GM23248 (cell line): ENCODE measurements at regions not wholly inside any gene's neighbourhood (a gene's known extent, or its start where the extent isn't known, plus 50 kb on each side); places are given as distances from the start of the nearest gene placed in this dataset.

ENCODE experiments used
- DNase-seq: peaks from one replicate; pipeline ENCODE4 v3.0.0-alpha.2; 2015
- H2AFZ ChIP-seq: fragments of 200-600 bp; sonication (generic); 2 replicates; pipeline ENCODE4 v1.6.1; 2016; ENCODE audit warnings: antibody characterized with exemption
- H3F3A ChIP-seq: fragments of 200-600 bp; sonication (generic); 2 replicates; pipeline ENCODE4 v1.6.1; 2016; ENCODE audit warnings: mild to moderate bottlenecking, antibody characterized with exemption, mixed run types; ENCODE audit not compliant: insufficient read depth
- H3K27ac ChIP-seq: fragments of 200-600 bp; sonication (generic); 2 replicates; pipeline ENCODE4 v1.5.1; 2016; ENCODE audit warnings: mild to moderate bottlenecking
- H3K27me3 ChIP-seq: fragments of 200-600 bp; sonication (generic); replicated peaks from 2 replicates; pipeline ENCODE4 v1.6.1; 2016; ENCODE audit warnings: mild to moderate bottlenecking; ENCODE audit not compliant: insufficient read depth
- H3K36me3 ChIP-seq: fragments of 200-600 bp; sonication (generic); 2 replicates; pipeline ENCODE4 v1.6.1; 2016; ENCODE audit warnings: low read depth, mild to moderate bottlenecking
- H3K4me1 ChIP-seq: fragments of 200-600 bp; sonication (generic); 2 replicates; pipeline ENCODE4 v1.6.1; 2016; ENCODE audit warnings: mild to moderate bottlenecking; ENCODE audit not compliant: insufficient read depth
- H3K4me2 ChIP-seq: fragments of 200-600 bp; sonication (generic); one replicate; pipeline ENCODE4 v1.6.1; 2016; ENCODE audit warnings: mild to moderate bottlenecking; ENCODE audit not compliant: unreplicated experiment
- H3K4me3 ChIP-seq: fragments of 200-600 bp; sonication (generic); 2 replicates; pipeline ENCODE4 v1.5.1; 2016; ENCODE audit warnings: mild to moderate bottlenecking
- H3K79me2 ChIP-seq: fragments of 200-600 bp; sonication (generic); 2 replicates; pipeline ENCODE4 v1.6.1; 2016; ENCODE audit warnings: mild to moderate bottlenecking; ENCODE audit not compliant: insufficient read depth
- H3K9ac ChIP-seq: fragments of 200-600 bp; sonication (generic); 2 replicates; pipeline ENCODE4 v1.6.1; 2016; ENCODE audit warnings: mild to moderate bottlenecking
- H3K9me2 ChIP-seq: fragments of 200-600 bp; sonication (generic); 2 replicates; pipeline ENCODE4 v1.6.1; 2016; ENCODE audit warnings: mixed run types, mild to moderate bottlenecking, moderate library complexity; ENCODE audit not compliant: insufficient read depth
- H3K9me3 ChIP-seq: fragments of 200-600 bp; sonication (generic); one replicate; pipeline ENCODE4 v1.6.1; 2017; ENCODE audit warnings: low read depth
- H4K20me1 ChIP-seq: fragments of 200-600 bp; sonication (generic); 2 replicates; pipeline ENCODE4 v1.6.0; 2016; ENCODE audit not compliant: insufficient read depth
- EZH2 ChIP-seq: fragments of 200-600 bp; sonication (generic); IDR thresholded peaks from 2 replicates; pipeline ENCODE4 v1.6.1; 2018; ENCODE audit warnings: antibody characterized with exemption, mild to moderate bottlenecking; ENCODE audit not compliant: insufficient read depth, poor library complexity, severe bottlenecking
- EZH2phosphoT487 ChIP-seq: fragments of 200-600 bp; sonication (generic); IDR thresholded peaks from 2 replicates; pipeline ENCODE4 v1.6.1; 2018; ENCODE audit warnings: antibody characterized with exemption, moderate library complexity, mild to moderate bottlenecking, low read depth; ENCODE audit not compliant: insufficient read depth
- WGBS, 2 experiments: methylation state at CpG; one replicate each; pipeline ENCODE4 v1.1.6; 2015 to 2017; ENCODE audit warnings: low lambda C conversion rate in 2 of 2, low coverage in 1 of 2; ENCODE audit errors: missing lambda C conversion rate in 2 of 2; 5-methylcytosine and 5-hydroxymethylcytosine counted together
- in situ Hi-C: fragments of 300-500 bp; cut with MboI; formaldehyde crosslinking; loops from 2 replicates; pipeline ENCODE4 v1.15.0; 2020

GRCh38 chr6:113402544-113402943 lies 454.6 kb upstream of the MARCKS start:
- Histone ChIP-seq H3K4me2 (no peak overlapping the region), H3F3A (no peaks in the 10 kb centered on the region), H3K36me3 (no peaks in the 10 kb centered on the region), H3K4me1 (no peaks in the 10 kb centered on the region), H3K4me3 (no peak overlapping the region), H4K20me1 (no peaks in the 10 kb centered on the region), H3K9ac (no peak overlapping the region), H2AFZ (no peak overlapping the region; the same call in 1 of the 2 replicates), H3K9me3 (no peaks in the 10 kb centered on the region), H3K27ac (no peak overlapping the region), H3K27me3 (no peaks in the 10 kb centered on the region), H3K79me2 (no peaks in the 10 kb centered on the region), H3K9me2 (no peaks in the 10 kb centered on the region)
- DNase-seq: no peak
- TF ChIP-seq EZH2phosphoT487 (no peak), EZH2 (no peak)
- in situ Hi-C loops: loop anchor here (25.0 kb wide), 1 partner anchor 615 kb away; no protein-coding TSS in a partner anchor
- 91 to 93% methylated on average over 1 of the region's 1 CpG for WGBS, 2 experiments

GRCh38 chr6:113403966-113404595 lies 453.1 kb upstream of the MARCKS start:
- H3K79me2 ChIP-seq: no peaks in the 10 kb centered on the region
- no peaks in the 10 kb centered on the region for H3K4me1 ChIP-seq
- H2AFZ ChIP-seq: peak overlapping the region; percentile 25; the same call in 1 of the 2 replicates
- H3K27ac ChIP-seq: no peak overlapping the region
- H3K36me3 ChIP-seq: no peaks in the 10 kb centered on the region
- H3K4me2 ChIP-seq: no peak overlapping the region
- H3F3A ChIP-seq: no peaks in the 10 kb centered on the region
- H3K9ac ChIP-seq: no peak overlapping the region
- in situ Hi-C loops: loop anchor here (25.0 kb wide), 1 partner anchor 617 kb away; no protein-coding TSS in a partner anchor
- no peak overlapping the region for H3K4me3 ChIP-seq
- no peaks in the 10 kb centered on the region for H4K20me1 ChIP-seq
- H3K9me3 ChIP-seq: no peaks in the 10 kb centered on the region
- no peaks in the 10 kb centered on the region for H3K9me2 ChIP-seq
- WGBS, 2 experiments: 38 to 42% methylated on average over 6 of the region's 6 CpGs
- no peak for DNase-seq
- TF ChIP-seq EZH2 (no peak), EZH2phosphoT487 (no peak)
- no peaks in the 10 kb centered on the region for H3K27me3 ChIP-seq

- Histone ChIP-seq H3K4me3 (no peak overlapping the region), H3K27ac (no peak overlapping the region), H3K9me3 (no peaks in the 10 kb centered on the region), H3K9ac (no peak overlapping the region), H3K4me2 (no peak overlapping the region), H3F3A (no peaks in the 10 kb centered on the region), H3K27me3 (no peaks in the 10 kb centered on the region), H3K79me2 (no peaks in the 10 kb centered on the region), H3K9me2 (no peaks in the 10 kb centered on the region), H3K4me1 (no peaks in the 10 kb centered on the region; the same call in 1 of the 2 replicates), H3K36me3 (no peaks in the 10 kb centered on the region), H2AFZ (0 out of 2 replicates have a peak overlapping the region, but pooled peaks have one; percentile 25), H4K20me1 (no peaks in the 10 kb centered on the region)
- no peak for TF ChIP-seq EZH2
- peak; percentile 39 for DNase-seq
- in situ Hi-C loops: loop anchor here (25.0 kb wide), 1 partner anchor 618 kb away; no protein-coding TSS in a partner anchor
Measured at GRCh38 chr6:113405326-113406047, 451.7 kb upstream of the MARCKS start.

GRCh38 chr6:113406048-113406695 lies 451.0 kb upstream of the MARCKS start:
- no peak overlapping the region for H3K4me2 ChIP-seq
- H3K9ac ChIP-seq: no peak overlapping the region
- in situ Hi-C loops: loop anchor here (25.0 kb wide), 1 partner anchor 619 kb away; no protein-coding TSS in a partner anchor
- 0 out of 2 replicates have a peak overlapping the region, but pooled peaks have one; percentile 25 for H2AFZ ChIP-seq
- H4K20me1 ChIP-seq: no peaks in the 10 kb centered on the region
- peak; percentile 26 for DNase-seq
- no peaks in the 10 kb centered on the region for H3K27me3 ChIP-seq
- no peak overlapping the region for H3K4me3 ChIP-seq
- 55 to 58% methylated on average over 4 of the region's 4 CpGs for WGBS, 2 experiments
- no peaks in the 10 kb centered on the region for H3K9me2 ChIP-seq
- TF ChIP-seq EZH2phosphoT487 (no peak), EZH2 (no peak)
- no peaks in the 10 kb centered on the region for H3K36me3 ChIP-seq
- peaks cover 3% of the 10 kb centered on the region; the same call in 1 of the 2 replicates for H3K4me1 ChIP-seq
- H3F3A ChIP-seq: no peaks in the 10 kb centered on the region
- no peaks in the 10 kb centered on the region for H3K9me3 ChIP-seq
- H3K79me2 ChIP-seq: no peaks in the 10 kb centered on the region
- no peak overlapping the region for H3K27ac ChIP-seq
